B cell (primary cell): ENCODE measurements at regions not wholly inside any gene's neighbourhood (a gene's known extent, or its start where the extent isn't known, plus 50 kb on each side); places are given as distances from the start of the nearest gene placed in this dataset.

Experiments
- ATAC-seq: fragments of 200-7000 bp; cut with Tn5 transposase; one replicate; pipeline ENCODE4 v1.10.0; 2021; ENCODE audit warnings: low read depth, mild to moderate bottlenecking, moderate number of reproducible peaks, moderate library complexity
- CTCF ChIA-PET: fragments of 350-600 bp; sonication (Branson Sonifier 250); formaldehyde crosslinking; loops from one replicate; lab custom pipeline; 2021; ENCODE audit warnings: antibody characterized with exemption, inconsistent platforms; lab: Charles Lee
- POLR2A ChIA-PET: fragments of 350-600 bp; sonication (Branson Sonifier 250); formaldehyde crosslinking; loops from one replicate; lab custom pipeline; 2021; ENCODE audit warnings: antibody characterized with exemption; lab: Charles Lee
- DNase-seq: peaks from one replicate; pipeline ENCODE4 v3.0.0; 2013
- H2AFZ ChIP-seq: 2 replicates; pipeline ENCODE4 v1.6.1; 2012; ENCODE audit warnings: mild to moderate bottlenecking, low read depth, low read length; ENCODE audit not compliant: insufficient read depth, poor library complexity, severe bottlenecking
- H3K27ac ChIP-seq, 2 donors: 1 replicate in 1 of 2; 2 replicates in 1 of 2; pipeline ENCODE4 v1.5.1; 2012 to 2013; ENCODE audit warnings: low read length in 2 of 2, mild to moderate bottlenecking in 2 of 2, moderate library complexity in 1 of 2
- H3K27me3 ChIP-seq, 4 experiments: fragments of 200-600 bp in 1 of 4; sonication (generic) in 1 of 4; replicated peaks in 1 of 4; 1 replicate in 2 of 4; 2 replicates in 2 of 4; pipeline versions ENCODE4 v1.6.1 to v1.7.0; 2013 to 2016; ENCODE audit warnings: low read length in 3 of 4, mild to moderate bottlenecking in 2 of 4, mixed read lengths in 1 of 4, moderate library complexity in 1 of 4; ENCODE audit not compliant: insufficient read depth in 4 of 4, control insufficient read depth in 3 of 4; ENCODE audit errors: control extremely low read depth in 1 of 4
- H3K36me3 ChIP-seq, 2 experiments: replicated peaks in 1 of 2; 1 replicate in 1 of 2; 2 replicates in 1 of 2; pipeline versions ENCODE4 v1.6.1 to v1.7.1; 2013; ENCODE audit warnings: low read length in 1 of 2; ENCODE audit not compliant: insufficient read depth in 2 of 2, control insufficient read depth in 1 of 2; ENCODE audit errors: control extremely low read depth in 1 of 2, extremely low read depth in 1 of 2
- H3K4me1 ChIP-seq, 2 donors: fragments of 200-600 bp in 1 of 2; sonication (generic) in 1 of 2; 1 replicate in 1 of 2; 2 replicates in 1 of 2; pipeline versions ENCODE4 v1.5.1 to v1.6.1; 2013 to 2017; ENCODE audit warnings: low read length in 2 of 2; ENCODE audit not compliant: control insufficient read depth in 2 of 2, insufficient read depth in 2 of 2
- H3K4me2 ChIP-seq: replicated peaks from 2 replicates; pipeline ENCODE3; 2012; ENCODE audit warnings: mild to moderate bottlenecking, low read depth, low read length; ENCODE audit not compliant: poor library complexity, severe bottlenecking
- H3K4me3 ChIP-seq, 5 experiments: fragments of 200-600 bp in 1 of 5; sonication (generic) in 1 of 5; 1 replicate in 3 of 5; 2 replicates in 2 of 5; pipeline versions ENCODE4 v1.5.1 to v1.7.0; 2011 to 2016; ENCODE audit warnings: low read length in 4 of 5, mild to moderate bottlenecking in 4 of 5, low read depth in 2 of 5, control low read depth in 1 of 5, moderate library complexity in 1 of 5; ENCODE audit not compliant: insufficient read depth in 1 of 5; ENCODE audit errors: control extremely low read depth in 1 of 5, extremely low read depth in 1 of 5
- H3K79me2 ChIP-seq: fragments of 200-600 bp; sonication (generic); one replicate; pipeline ENCODE4 v1.6.0; 2016; ENCODE audit warnings: low read length; ENCODE audit not compliant: control insufficient read depth, insufficient read depth
- H3K9ac ChIP-seq: fragments of 200-600 bp; sonication (generic); 2 replicates; pipeline ENCODE4 v1.6.1; 2017; ENCODE audit warnings: mild to moderate bottlenecking, low read length, moderate library complexity
- H3K9me3 ChIP-seq, 3 donors: one replicate each; pipeline versions ENCODE4 v1.6.1 to v1.7.1; 2013; ENCODE audit warnings: low read length in 2 of 3; ENCODE audit not compliant: control insufficient read depth in 2 of 3, insufficient read depth in 1 of 3; ENCODE audit errors: control extremely low read depth in 1 of 3
- H4K20me1 ChIP-seq: 2 replicates; pipeline ENCODE4 v1.6.0; 2012; ENCODE audit warnings: mild to moderate bottlenecking, low read length; ENCODE audit not compliant: insufficient read depth, control insufficient read depth, poor library complexity, severe bottlenecking
- H3K27ac Mint-ChIP-seq: one replicate; pipeline ENCODE4 v1.8.0; 2021; ENCODE audit warnings: mixed read lengths
- H3K27me3 Mint-ChIP-seq: one replicate; pipeline ENCODE4 v1.8.0; 2021; ENCODE audit warnings: mixed read lengths
- H3K4me1 Mint-ChIP-seq: one replicate; pipeline ENCODE4 v1.8.0; 2021; ENCODE audit warnings: mixed read lengths
- H3K4me3 Mint-ChIP-seq: one replicate; pipeline ENCODE4 v1.8.0; 2021; ENCODE audit warnings: mixed read lengths
- H3K9me3 Mint-ChIP-seq: one replicate; pipeline ENCODE4 v1.8.0; 2022; ENCODE audit warnings: mixed read lengths; ENCODE audit not compliant: insufficient read depth
- CTCF ChIP-seq: fragments of 200-600 bp; IDR thresholded peaks from one replicate; pipeline ENCODE4 v1.8.0; 2022; ENCODE audit warnings: antibody characterized with exemption, mild to moderate bottlenecking
- EZH2 ChIP-seq: IDR thresholded peaks from 2 replicates; pipeline ENCODE4 v1.6.1; 2012; ENCODE audit warnings: borderline replicate concordance, low read depth, mild to moderate bottlenecking, moderate library complexity, low read length; ENCODE audit not compliant: insufficient read depth, poor library complexity, severe bottlenecking
- WGBS: methylation state at CpG from one replicate; pipeline ENCODE4 v1.1.5; 2013; ENCODE audit warnings: missing lambda C conversion rate; ENCODE audit not compliant: insufficient coverage; 5-methylcytosine and 5-hydroxymethylcytosine counted together
- intact Hi-C: fragments of 100-400 bp; cut with micrococcal nuclease; formaldehyde crosslinking; loops from one replicate; pipeline ENCODE4 v1.10.0; 2022

- Histone ChIP-seq H3K9ac (no peak overlapping the region), H3K36me3 (no peaks in the 10 kb centered on the region), H2AFZ (no peak overlapping the region), H4K20me1 (no peaks in the 10 kb centered on the region), H3K4me2 (no peak overlapping the region), H3K27ac (no peak overlapping the region), H3K4me3 (no peak overlapping the region), H3K9me3 (no peaks in the 10 kb centered on the region), H3K4me1 (no peaks in the 10 kb centered on the region), H3K79me2 (no peaks in the 10 kb centered on the region), H3K27me3 (peaks cover 0 to 4% (median 0%) of the 10 kb centered on the region in 4 experiments)
- TF ChIP-seq EZH2 (no peak), CTCF (no peak)
- no peak overlapping the region for H3K4me3 Mint-ChIP-seq
- H3K27ac Mint-ChIP-seq = no peak overlapping the region
- ChIA-PET POLR2A (no interaction called here), CTCF (no interaction called here)
- no peak for DNase-seq
- no peak for ATAC-seq
- no peaks in the 10 kb centered on the region for H3K4me1 Mint-ChIP-seq
- WGBS = no CpG with 5 or more reads among the region's 1 CpG
- H3K9me3 Mint-ChIP-seq = no peaks in the 10 kb centered on the region
- peaks cover 3% of the 10 kb centered on the region for H3K27me3 Mint-ChIP-seq
- intact Hi-C loops = no loop called here
Observed at GRCh38 chr1:194241215-194241614, 1054.8 kb upstream of the B3GALT2 start.

- no CpG with 5 or more reads among the region's 2 CpGs for WGBS
- Mint-ChIP-seq H3K27me3 (peaks cover 22% of the 10 kb centered on the region), H3K4me1 (no peaks in the 10 kb centered on the region), H3K4me3 (no peak overlapping the region), H3K9me3 (no peaks in the 10 kb centered on the region), H3K27ac (no peak overlapping the region)
- Histone ChIP-seq H3K27me3 (peaks cover 0 to 20% (median 9%) of the 10 kb centered on the region in 4 experiments), H3K4me2 (no peak overlapping the region), H3K9ac (no peak overlapping the region), H3K27ac (no peak overlapping the region), H3K9me3 (peaks cover 5 to 12% (median 6%) of the 10 kb centered on the region in 3 donors), H3K4me3 (no peak overlapping the region), H3K36me3 (no peaks in the 10 kb centered on the region), H2AFZ (no peak overlapping the region), H4K20me1 (no peaks in the 10 kb centered on the region), H3K79me2 (no peaks in the 10 kb centered on the region), H3K4me1 (no peaks in the 10 kb centered on the region)
- no peak for DNase-seq
- POLR2A ChIA-PET = no interaction called here
- CTCF ChIA-PET = interaction anchor here (1.1 kb wide), 1 partner anchor 21 kb away, joined by 3 read pairs; no protein-coding TSS in a partner anchor
- TF ChIP-seq EZH2 (no peak), CTCF (no peak)
- intact Hi-C loops = no loop called here
- no peak for ATAC-seq
Observed at GRCh38 chr1:194233069-194233468, 1046.7 kb upstream of the B3GALT2 start.
